Hippocampal formation (tissue), 2 donors: ENCODE measurements at regions not wholly inside any gene's neighbourhood (a gene's known extent, or its start where the extent isn't known, plus 50 kb on each side); places are given as distances from the start of the nearest gene placed in this dataset.
"Not testable (repeated sequence)": the region's sequence is repeated elsewhere in the genome, so short reads cannot be mapped to it uniquely, and the experiment has no call there.

Experiments
- DNase-seq, 2 donors: peaks; one replicate each; lab custom pipeline; 2025; lab: John Stamatoyannopoulos, UW

DNA sequence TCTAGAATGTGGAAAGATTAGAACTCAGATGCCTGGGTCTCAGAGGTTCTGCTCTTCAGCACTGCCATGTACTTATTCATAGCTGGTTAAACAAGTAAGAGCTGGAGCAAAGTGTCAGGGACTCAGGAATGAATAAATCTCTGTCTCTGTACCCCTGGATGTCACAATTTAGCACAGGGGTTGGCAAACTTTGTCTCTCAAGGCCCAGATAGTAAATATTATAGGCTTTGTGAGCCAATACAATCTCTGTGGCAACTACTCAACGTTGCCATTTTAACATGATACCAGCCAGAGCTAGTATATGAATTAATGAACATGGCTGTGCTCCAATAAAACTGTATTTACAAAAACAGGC, 220.3 kb upstream of the MON1B start:
- DNase-seq = no peak

DNA sequence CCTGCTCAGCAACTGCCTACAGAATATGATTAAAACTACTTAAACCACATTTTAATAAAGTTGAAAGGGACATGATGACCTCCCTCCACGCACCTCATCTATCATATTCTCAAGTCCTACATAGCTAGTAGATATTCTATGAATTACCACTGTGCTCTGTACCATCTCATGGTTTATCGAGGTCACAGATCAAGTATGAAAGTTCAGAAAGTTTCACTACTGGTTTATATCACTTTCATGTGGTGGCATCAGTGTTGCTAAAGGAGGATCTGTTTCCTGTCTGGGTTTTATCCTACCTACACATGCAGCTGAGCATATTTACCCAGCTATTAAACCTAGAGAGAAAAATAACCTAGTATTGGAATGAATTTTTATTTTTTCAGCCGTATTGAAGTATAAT, 214.9 kb upstream of the MON1B start:
- no peak for DNase-seq

DNA sequence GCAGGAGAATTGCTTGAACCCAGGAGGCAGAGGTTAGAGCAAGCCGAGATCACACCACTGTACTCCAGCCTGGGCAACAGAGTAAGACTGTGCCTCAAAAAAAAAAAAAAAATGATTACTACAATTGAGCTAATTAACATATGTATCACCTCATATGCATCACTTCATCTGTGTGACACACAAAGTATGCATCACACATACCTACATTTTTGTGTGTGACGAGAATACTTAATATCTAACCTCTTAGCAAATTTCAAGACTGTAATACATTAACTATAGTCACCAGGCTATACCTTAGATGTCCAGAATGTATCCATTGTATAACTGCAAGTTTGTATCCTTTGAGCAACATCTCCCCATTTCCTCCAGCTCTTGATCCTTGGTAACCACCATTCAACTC, 214.2 kb upstream of the MON1B start:
- no peak for DNase-seq

DNA sequence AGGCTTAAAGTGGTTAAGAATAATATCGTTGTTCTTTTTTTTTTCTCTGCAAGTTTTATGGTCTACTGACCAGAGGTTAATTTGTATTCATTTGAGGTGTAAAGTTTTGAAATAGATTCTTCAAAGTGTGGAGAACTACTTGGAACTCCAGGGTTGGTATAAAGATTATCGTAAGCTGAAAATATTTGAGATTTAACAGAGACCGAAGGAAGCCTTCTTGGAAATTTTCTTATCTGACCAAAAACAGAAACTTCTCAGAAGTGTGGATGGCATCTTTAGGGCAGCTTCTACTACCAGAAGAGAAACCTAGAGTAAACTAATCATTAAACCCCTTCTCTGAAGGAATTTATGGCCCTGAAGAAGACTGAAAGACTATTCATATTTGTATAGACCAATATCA, 206.8 kb upstream of the MON1B start:
- DNase-seq = no peak

DNA sequence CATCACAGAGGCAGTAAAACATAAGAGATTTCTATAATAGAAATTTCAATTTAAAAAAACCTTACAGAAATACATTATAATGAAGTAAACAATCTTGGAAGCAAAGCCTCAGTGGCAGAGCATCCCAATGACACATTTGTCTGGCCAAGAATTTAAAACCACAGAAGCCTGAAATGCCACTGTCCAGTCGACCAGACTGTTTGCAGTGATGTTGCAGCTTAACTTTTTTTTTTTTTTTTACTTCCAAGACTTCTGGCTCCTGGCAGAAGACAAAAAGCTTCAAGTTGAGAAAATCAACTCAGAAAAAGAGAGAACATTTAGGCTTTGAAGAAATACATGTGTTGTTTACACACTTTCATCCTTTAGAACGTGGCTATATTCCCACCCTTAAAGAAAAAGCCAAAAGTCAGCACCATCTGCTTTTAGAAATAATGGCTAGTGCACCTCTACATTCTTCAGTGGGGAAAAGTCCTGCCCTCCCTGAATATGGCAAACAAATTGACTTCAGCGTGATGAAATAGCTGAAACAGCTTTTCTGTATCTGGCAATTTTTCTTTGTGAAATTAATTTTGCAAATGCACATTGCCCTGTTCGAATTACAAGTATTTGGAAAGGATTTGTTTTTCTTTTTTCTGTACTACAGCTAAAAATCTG, 205.5 kb upstream of the MON1B start:
- DNase-seq = no peak

DNA sequence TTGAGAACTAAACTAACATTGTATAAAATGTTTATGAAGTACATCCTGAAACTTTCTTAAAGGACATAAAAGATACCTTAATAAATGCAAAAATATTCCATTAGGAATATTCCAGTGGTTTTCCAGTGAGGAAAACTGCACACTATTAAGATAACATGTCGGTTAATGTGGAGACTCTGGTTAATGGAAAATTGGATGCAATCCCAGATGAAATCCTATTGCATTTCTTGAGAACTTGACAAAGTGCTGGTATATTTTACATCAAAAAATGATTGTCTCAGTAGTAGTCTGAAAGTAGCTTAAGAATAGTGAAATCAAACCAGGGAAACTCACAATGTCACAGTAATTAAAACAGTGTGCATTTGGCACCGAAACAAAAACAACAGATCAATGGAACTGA, 202.5 kb upstream of the MON1B start:
- DNase-seq = no peak

DNA sequence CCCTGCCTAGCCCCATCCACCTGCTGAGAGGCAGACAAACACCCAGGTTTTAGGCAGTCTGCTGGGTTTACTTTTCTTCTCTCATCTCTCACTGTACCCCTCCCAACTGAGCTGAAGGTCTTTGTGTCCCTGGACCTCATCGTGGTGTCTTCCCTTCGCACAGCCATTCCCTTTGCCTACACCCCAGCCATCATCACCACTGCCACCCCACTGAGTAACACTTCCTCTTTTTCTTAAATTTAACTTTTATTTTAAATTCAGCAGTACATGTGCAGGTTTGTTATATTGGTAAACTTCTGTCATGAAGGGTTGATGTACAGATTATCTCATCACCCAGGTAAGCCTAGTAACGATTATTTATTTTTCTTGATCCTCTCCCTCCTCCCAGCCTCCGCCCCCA, 188.3 kb upstream of the MON1B start:
- DNase-seq = no peak

DNA sequence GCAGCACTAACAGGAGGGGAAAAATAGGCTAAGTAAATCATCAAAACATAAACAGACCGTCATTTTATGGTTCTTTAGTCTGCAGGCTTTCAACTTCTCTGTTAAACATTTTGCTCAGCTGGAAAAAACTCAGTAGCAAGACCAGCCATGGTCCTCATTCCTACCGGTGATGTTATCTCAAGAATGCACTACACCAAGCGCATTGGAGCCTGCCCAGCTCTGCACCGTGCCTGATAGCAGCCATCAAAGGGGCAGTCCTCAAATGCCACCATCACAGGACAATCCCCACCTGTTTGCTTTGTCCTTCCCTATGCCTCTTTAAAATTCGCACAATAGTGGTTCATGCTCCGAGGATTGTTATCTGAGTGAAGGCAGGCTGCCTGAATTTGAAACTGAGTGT, 181.5 kb upstream of the MON1B start:
- no peak for DNase-seq

DNA sequence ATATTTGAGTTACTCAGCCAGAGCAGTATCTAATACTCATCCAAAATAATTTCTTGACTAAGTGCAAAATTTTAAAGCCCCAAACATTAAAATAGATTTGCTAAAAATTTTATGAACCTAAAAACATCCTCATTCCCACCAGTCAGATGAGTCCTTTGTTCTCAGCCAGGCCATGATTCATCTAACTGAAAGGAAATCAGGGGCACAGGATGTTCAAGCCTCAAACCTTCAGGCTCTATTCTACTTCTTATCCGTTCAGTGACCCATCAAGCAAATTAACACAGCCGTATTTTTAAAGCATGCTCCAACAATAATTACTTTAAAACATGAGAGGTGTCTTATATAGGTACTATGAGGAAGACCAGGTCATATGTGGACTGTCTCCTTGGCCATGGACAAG, 176.5 kb upstream of the MON1B start:
- no peak for DNase-seq

DNA sequence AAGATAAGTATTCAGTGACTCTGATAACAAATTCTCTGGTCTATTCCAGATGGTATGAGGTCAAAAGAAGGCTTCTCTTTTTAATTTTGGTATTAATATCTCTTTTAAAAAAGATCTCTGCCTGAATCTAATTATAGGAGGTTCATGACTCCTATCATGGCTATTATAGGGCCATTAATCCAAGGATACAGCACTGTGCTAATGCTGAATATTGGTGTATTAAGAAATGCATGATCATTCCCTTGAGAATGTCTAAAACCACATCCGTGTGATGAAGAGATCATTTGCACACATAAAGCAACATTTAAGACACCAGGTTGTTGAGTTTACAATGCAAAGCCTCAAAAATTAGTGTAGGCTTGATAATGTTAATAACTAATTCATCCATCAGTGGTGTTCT, 160.4 kb upstream of the MON1B start:
- no peak for DNase-seq

DNA sequence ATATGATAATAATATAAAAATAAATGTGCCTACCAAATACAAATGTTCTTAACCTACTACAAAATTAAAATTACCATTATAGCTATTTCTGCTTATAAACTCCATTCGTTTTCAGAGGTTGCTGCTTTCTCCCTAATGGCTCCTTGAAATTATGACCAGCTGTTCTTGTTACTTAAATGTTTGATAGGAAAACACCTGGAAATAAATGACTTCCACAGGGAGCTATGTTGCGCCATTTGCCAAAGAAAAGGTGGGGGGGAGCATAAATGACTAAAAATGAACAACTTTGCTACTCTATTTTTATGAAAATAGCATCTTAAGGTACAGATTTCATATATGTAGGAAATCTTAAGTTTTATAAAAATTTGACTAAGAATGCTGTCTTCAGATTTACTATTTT, 157.5 kb upstream of the MON1B start:
- no peak for DNase-seq

DNA sequence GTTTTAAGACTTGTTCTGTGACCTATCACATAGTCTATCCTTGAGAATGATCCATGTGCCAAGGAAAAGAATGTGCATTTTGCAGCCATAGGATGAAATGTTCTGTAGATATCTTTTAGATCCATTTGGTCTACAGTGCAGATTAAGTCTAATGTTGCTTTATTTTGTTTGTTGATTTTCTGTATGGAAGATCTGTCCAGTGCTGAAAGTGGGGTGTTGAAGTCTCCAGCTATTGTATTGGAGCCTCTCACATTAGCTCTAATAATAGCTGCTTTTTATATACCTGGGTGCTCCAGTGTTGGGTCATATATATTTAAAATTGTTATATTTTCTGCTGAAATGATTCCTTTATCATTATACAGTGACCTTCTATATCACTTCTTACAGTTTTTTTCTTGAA, 155.6 kb upstream of the MON1B start:
- no peak for DNase-seq

DNA sequence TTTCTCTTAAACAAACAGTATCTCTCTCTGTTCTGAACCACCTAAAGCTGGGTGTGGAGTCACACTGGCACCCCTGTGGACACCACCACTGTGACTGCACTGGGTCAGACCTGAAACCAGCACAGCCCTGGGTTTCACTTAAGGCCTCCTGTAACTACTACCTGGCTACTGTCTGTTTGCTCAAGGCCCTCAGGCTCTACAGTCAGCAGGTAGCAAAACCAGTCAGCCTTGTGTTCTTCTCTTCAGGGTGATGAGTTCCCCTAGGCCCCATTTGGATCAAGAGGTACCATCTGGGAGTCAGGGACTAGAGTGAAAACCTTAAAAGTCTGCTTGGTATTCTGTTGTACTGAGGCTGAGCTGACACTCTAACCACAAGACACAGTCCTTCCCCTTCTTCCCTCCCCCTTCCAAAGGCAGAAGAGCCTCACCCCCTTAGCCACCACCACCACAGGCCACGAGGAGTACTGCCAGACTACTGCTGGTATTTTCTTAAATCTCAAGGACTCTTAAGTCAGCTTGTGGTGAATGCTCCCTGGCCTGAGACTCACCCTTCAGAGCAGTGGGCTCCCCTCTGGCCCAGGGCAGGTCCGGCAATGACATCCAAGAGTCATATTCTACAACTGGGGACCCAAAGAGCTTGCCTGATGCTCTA, 153.2 kb upstream of the MON1B start:
- DNase-seq = no peak

DNA sequence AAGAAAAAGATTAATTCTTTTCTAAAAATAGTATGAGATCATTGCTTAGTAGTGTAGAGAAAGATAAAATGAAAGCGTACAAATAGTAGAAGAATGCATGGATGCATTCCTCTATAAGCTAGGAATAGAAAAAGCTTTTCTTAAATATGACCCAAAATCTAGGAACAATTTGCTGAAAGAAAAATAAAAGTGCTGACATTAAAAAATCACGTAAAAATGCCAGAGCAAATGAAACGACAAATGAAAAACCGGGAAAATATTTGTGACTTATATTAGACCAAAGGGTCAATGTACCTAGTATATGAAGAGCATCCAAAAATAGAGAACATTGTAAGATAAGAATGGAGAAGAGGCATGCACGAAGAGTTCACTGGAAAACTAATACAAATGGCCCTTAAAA, 149.5 kb upstream of the MON1B start:
- no peak for DNase-seq

DNA sequence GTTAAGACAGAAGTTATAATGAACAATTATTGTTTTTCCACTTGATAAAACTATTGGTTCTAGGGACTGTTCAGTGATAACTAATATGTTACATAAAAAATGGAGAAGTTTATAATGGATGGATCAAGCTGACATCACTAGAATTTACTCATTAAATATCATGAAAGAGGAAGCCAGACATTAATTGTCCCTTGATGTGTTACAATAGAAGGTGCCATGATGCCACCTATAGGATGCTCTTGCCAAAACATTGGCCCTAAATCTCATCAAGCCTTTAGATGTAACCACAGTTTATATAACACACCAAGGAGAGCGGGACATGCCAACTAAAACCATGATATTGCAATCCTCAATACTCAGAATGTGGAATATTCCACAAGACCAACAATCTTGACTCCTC, 147.9 kb upstream of the MON1B start:
- DNase-seq = no peak

DNA sequence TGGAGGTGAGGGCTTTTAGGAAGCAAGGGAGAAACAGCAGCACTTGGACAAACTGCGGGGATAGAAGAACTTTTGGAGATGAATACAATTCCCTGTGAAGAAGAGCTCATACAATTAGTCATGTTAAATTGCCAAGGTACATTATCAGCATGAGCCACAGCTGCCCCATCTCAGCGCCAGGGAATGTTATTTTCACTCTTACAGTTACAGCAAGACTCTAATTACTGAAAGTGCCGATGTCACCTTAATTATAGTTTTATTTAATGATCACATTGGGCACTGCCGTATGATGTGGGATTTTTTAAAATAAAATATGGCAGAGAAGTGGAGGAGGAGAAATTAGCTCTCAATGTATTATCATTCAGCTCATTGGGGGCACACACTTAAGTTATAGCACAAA, 144.8 kb upstream of the MON1B start:
- no peak for DNase-seq

DNA sequence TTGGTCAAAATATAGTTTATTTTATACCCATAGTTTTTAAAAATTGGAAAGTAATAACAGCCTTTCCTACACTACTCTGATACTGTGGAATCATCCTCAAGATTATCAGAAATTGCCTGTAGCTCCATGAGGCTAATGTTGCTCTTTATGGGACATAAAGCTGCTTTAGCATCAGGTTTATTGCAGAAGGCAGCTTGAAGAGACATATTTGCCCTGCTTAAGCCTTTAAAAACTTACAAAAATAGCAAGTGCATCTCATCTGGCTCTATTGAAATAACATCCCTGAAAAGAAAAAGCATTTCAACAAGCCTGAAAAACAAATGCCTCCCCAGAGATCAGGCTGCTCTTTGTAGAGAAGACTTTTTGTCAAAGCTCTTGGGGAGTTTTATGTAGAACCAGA, 142.9 kb upstream of the MON1B start:
- DNase-seq = no peak

DNA sequence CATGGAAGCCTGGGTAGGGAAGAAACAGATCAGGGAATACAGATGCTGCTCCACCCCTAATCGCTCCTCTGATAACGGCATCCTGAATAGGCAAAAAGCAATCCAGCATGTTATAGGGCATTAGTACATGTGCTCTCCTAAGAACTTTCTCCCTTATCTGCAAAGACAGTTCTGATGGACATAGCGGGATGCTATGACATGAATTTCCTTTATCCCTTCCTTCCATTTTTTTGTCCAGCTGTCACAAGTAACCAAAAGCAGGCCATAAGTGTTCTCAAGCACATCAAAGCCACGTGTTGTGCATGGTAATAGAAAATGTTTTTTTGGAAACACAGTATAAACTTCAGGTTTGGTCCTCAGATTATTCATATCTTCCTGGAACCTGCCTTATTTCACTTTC, 141.4 kb upstream of the MON1B start:
- DNase-seq = no peak

DNA sequence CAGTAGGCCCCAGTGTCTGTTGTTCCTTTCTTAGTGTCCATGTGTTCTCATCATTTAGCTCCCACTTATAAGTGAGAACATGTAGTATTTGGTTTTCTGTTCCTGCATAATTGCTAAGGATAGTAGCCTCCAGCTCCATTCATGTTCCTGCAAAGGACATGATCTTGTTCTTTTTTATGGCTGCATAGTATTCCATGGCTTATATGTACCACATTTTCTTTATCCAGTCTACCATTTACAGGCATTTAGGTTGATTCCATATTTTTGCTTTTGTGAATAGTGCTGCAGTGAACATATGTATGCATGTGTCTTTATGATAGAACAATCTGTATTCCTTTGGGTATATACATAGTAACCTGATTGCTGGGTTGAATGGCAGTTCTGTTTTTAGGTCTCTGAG, 134.4 kb upstream of the MON1B start:
- not testable (repeated sequence) for DNase-seq

DNA sequence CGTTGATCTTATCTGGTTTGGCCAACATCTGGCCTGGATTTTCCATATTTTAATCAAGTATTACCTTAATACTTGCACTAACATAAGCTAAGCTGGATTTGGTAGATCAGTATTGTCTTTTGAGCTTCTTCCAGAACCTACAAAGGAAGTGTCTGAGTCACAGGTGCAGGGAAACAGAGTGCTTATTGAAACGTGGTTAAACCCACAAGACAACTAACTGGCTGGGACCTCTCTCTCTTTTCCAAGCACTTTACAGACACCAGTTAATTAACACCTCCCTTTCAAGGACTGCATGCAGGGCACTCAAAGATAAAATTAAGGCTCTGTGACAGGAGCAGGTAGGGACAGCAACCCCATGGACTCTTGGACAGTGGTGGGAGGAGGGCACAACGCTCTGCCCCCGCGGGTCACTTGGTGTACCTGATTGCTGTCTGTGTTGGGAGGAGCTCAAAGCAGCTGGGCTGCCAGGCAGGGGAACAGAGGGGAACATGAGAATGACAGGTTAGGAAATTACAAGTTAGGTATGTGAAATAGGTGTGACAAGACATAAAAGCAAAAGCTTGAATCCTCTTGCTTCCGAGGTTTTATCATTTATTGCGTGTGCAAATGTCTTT, 133.7 kb upstream of the MON1B start:
- DNase-seq = no peak

DNA sequence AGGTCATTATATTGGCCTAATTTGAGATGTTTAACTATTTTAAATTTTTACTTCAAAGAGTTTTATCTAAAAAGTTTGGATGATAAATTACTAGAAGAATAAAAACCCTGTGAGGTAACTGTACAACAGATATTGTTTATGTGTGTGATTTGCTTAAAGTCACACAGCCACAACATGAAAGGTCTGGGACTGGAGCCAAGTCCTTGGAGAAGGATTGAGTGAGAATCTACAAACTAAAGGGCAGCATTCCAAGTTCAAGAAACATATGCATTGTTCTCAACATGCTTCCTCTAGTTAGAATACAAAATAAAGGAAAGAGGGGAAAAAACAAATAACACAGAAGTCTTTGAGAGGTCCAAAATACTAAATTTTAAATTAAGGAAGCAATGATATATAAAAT, 131.5 kb upstream of the MON1B start:
- DNase-seq = no peak

DNA sequence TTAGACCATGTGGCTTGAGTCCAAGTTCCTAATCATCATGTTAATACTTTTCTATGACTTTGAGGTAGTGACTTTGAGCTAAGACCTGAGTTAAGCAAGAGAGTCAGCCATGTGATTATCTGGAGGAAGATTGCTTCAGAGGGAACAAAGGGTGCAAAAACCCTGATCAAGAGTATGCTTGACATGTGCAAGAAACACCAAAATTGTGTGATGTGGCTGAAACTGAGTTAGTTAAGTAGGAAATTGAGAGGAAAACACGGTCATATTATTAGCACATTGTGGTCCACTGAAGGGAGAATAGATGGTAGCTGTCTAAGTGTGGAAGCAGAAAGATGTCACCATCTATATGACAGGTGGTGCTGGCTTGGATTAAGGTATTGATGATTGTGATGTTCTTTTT, 130.4 kb upstream of the MON1B start:
- DNase-seq = no peak

DNA sequence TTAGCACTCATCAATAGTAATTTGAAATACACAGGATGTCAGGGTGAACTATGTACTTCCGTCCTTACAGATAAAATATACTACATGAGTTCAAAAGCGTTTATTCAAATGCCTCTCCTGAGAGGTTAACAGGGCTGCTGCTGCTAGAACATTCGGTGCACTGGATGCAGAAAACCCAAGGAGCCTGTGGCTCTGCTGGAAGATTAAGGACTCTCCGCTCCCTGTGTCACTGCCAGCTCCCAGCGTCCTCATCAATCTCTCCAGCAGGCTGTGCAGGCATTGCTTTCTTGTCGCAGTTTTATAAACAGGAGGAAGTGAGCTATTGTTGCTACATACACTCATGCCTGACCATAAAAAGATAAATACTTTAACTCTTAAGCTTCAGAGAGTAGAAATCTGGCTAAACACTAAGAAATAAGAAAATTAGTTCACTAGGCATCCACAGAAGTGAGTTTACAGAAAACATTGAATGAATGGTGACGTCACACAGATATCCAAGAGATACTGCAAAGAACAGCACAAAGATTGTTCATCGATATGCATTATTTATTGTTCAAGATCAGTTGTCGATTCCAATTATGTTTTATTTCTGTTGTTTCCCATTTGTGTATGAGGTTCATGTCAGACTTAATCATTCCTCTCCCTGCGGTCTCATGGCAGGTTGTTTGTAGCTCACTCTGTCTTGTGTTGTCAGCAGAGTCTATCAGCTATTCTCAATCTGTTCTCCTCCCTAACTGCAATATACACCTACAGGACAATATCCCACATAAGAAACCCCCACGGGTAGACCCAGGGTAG, 127.9 kb upstream of the MON1B start:
- no peak for DNase-seq
